ENCODE measurements at regions not wholly inside any gene's neighbourhood (a gene's known extent, or its start where the extent isn't known, plus 50 kb on each side); places are given as distances from the start of the nearest gene placed in this dataset.
"Not testable (repeated sequence)": the region's sequence is repeated elsewhere in the genome, so short reads cannot be mapped to it uniquely, and the experiment has no call there.

GRCh38 chr3:33940149-33940548 is 141.7 kb downstream of the PDCD6IP start:
- DNase-seq: no peak
- Histone ChIP-seq H3K4me3 (no peak overlapping the region), H3K9me3 (no peaks in the 10 kb centered on the region), H3K27me3 (no peaks in the 10 kb centered on the region), H3K27ac (no peak overlapping the region), H3K36me3 (no peaks in the 10 kb centered on the region), H3K4me1 (no peaks in the 10 kb centered on the region)
- intact Hi-C loops (cut with DNase I): no loop called here
- no peak for TF ChIP-seq CTCF (IDR thresholded peaks at IDR 0.05)
- TF ChIP-seq POLR2A (IDR thresholded peaks at IDR 0.05): no peak
- 35 to 39% methylated on average over 5 of the region's 5 CpGs for WGBS, 2 donors

- no peak overlapping the region for H3K27ac ChIP-seq
- intact Hi-C loops (cut with DNase I): no loop called here
- WGBS, 2 donors: 71 to 73% methylated on average over 4 of the region's 4 CpGs
Measured at GRCh38 chr3:33940736-33941135, 142.3 kb downstream of the PDCD6IP start.

GRCh38 chr3:33941804-33942203 is 143.4 kb downstream of the PDCD6IP start:
- intact Hi-C loops (cut with DNase I): no loop called here
- TF ChIP-seq POLR2A (IDR thresholded peaks at IDR 0.05) (no peak), CTCF (IDR thresholded peaks at IDR 0.05) (no peak)
- Histone ChIP-seq H3K4me1 (no peaks in the 10 kb centered on the region), H3K9me3 (no peaks in the 10 kb centered on the region), H3K4me3 (no peak overlapping the region), H3K27ac (no peak overlapping the region), H3K27me3 (no peaks in the 10 kb centered on the region), H3K36me3 (no peaks in the 10 kb centered on the region)
- no peak for DNase-seq
- WGBS, 2 donors: 90% methylated on average over 1 of the region's 1 CpG

More at GRCh38 chr3:33940736-33941135, 142.3 kb downstream of the PDCD6IP start:
- TF ChIP-seq CTCF (IDR thresholded peaks at IDR 0.05) (no peak), POLR2A (IDR thresholded peaks at IDR 0.05) (no peak)
- no peak overlapping the region for H3K4me3 ChIP-seq
- H3K4me1 ChIP-seq: no peaks in the 10 kb centered on the region
- no peaks in the 10 kb centered on the region for H3K36me3 ChIP-seq
- DNase-seq: no peak
- H3K27me3 ChIP-seq: no peaks in the 10 kb centered on the region
- H3K9me3 ChIP-seq: no peaks in the 10 kb centered on the region

GRCh38 chr3:33942483-33943150 is 144.2 kb downstream of the PDCD6IP start:
- H3K4me3 ChIP-seq: no peak overlapping the region
- no peaks in the 10 kb centered on the region for H3K9me3 ChIP-seq
- H3K36me3 ChIP-seq: no peaks in the 10 kb centered on the region
- H3K4me1 ChIP-seq: no peaks in the 10 kb centered on the region
- no peak for TF ChIP-seq CTCF (IDR thresholded peaks at IDR 0.05)
- no peak for TF ChIP-seq POLR2A (IDR thresholded peaks at IDR 0.05)
- intact Hi-C loops (cut with DNase I): no loop called here
- H3K27me3 ChIP-seq: no peaks in the 10 kb centered on the region
- WGBS, 2 donors: 59 to 68% methylated on average over 4 of the region's 4 CpGs
- H3K27ac ChIP-seq: no peak overlapping the region
- DNase-seq: no peak

- no peak overlapping the region for H3K4me3 ChIP-seq
- TF ChIP-seq POLR2A (IDR thresholded peaks at IDR 0.05): no peak
- TF ChIP-seq CTCF (IDR thresholded peaks at IDR 0.05): no peak
- H3K36me3 ChIP-seq: no peaks in the 10 kb centered on the region
- DNase-seq: no peak
- no peaks in the 10 kb centered on the region for H3K27me3 ChIP-seq
- no peak overlapping the region for H3K27ac ChIP-seq
- no peaks in the 10 kb centered on the region for H3K9me3 ChIP-seq
- intact Hi-C loops (cut with DNase I): no loop called here
- H3K4me1 ChIP-seq: no peaks in the 10 kb centered on the region
Measured at GRCh38 chr3:33943277-33943676, 144.8 kb downstream of the PDCD6IP start.

- DNase-seq; intact Hi-C loops (cut with DNase I); H3K36me3 ChIP-seq; H3K27me3 ChIP-seq; H3K9me3 ChIP-seq; H3K4me1 ChIP-seq; H3K27ac ChIP-seq; H3K4me3 ChIP-seq: not testable (repeated sequence)
Measured at GRCh38 chr3:33946612-33947011, 148.2 kb downstream of the PDCD6IP start.

All from esophagus squamous epithelium (tissue), 5 donors.